SK-N-SH (cell line): ENCODE measurements at regions not wholly inside any gene's neighbourhood (a gene's known extent, or its start where the extent isn't known, plus 50 kb on each side); places are given as distances from the start of the nearest gene placed in this dataset.

Experiments
- CTCF ChIA-PET: fragments of 300-600, 350-600 bp; formaldehyde crosslinking; extraction: SDS; loops from one replicate; lab custom pipeline; 2021; lab: Yijun Ruan, JAX
- POLR2A ChIA-PET: fragments of 350-600 bp; sonication (Branson Sonifier 250); formaldehyde crosslinking; extraction: SDS; loops from one replicate; lab custom pipeline; 2020; ENCODE audit warnings: antibody characterized with exemption, inconsistent platforms; lab: Yijun Ruan, JAX
- DNase-seq: peaks from one replicate; pipeline ENCODE4 v3.0.0; 2012
- H2AFZ ChIP-seq: fragments of 200-600 bp; sonication (generic); 2 replicates; pipeline ENCODE4 v1.8.1; 2016; ENCODE audit warnings: antibody characterized with exemption, mild to moderate bottlenecking, low read depth
- H3F3A ChIP-seq: fragments of 200-600 bp; sonication (generic); replicated peaks from 2 replicates; pipeline ENCODE3; 2016; ENCODE audit warnings: antibody characterized with exemption, mild to moderate bottlenecking; ENCODE audit not compliant: insufficient read depth
- H3K27ac ChIP-seq, 2 experiments: fragments of 200-500 bp in 1 of 2; fragments of 200-600 bp in 1 of 2; sonication (Bioruptor generic) in 1 of 2; sonication (generic), shearing (Covaris generic) in 1 of 2; 2 replicates each; pipeline versions ENCODE4 v1.5.1 to v1.6.1; 2014 to 2016; ENCODE audit warnings: low read depth in 2 of 2, inconsistent platforms in 1 of 2, low read length in 1 of 2, mild to moderate bottlenecking in 1 of 2, mixed read lengths in 1 of 2
- H3K27me3 ChIP-seq: fragments of 200-600 bp; sonication (generic), shearing (Covaris generic); 2 replicates; pipeline ENCODE4 v1.6.1; 2016; ENCODE audit warnings: mixed run types; ENCODE audit not compliant: insufficient read depth
- H3K36me3 ChIP-seq, 2 experiments: fragments of 200-500 bp in 1 of 2; fragments of 200-600 bp in 1 of 2; sonication (Bioruptor generic) in 1 of 2; sonication (generic) in 1 of 2; replicated peaks in 1 of 2; 2 replicates each; pipeline versions ENCODE3 to v1.5.1; 2014 to 2016; ENCODE audit warnings: low read length in 1 of 2, mild to moderate bottlenecking in 1 of 2; ENCODE audit not compliant: insufficient read depth in 2 of 2, control insufficient read depth in 1 of 2
- H3K4me1 ChIP-seq, 2 experiments: fragments of 200-500 bp in 1 of 2; fragments of 200-600 bp in 1 of 2; sonication (Bioruptor generic) in 1 of 2; sonication (generic), shearing (Covaris generic) in 1 of 2; 2 replicates each; pipeline versions ENCODE4 v1.5.1 to v1.6.1; 2014 to 2016; ENCODE audit warnings: low read depth in 1 of 2, low read length in 1 of 2, mixed run types in 1 of 2; ENCODE audit not compliant: insufficient read depth in 2 of 2, control insufficient read depth in 1 of 2
- H3K4me2 ChIP-seq: fragments of 200-600 bp; sonication (generic), shearing (Covaris generic); 2 replicates; pipeline ENCODE4 v1.6.1; 2017; ENCODE audit warnings: mixed run types
- H3K4me3 ChIP-seq, 2 experiments: fragments of 200-500 bp in 1 of 2; fragments of 200-600 bp in 1 of 2; sonication (Bioruptor generic) in 1 of 2; sonication (generic), shearing (Covaris generic) in 1 of 2; 2 replicates each; pipeline versions ENCODE4 v1.5.1 to v1.8.1; 2014 to 2016; ENCODE audit warnings: low read depth in 2 of 2, inconsistent platforms in 1 of 2, low read length in 1 of 2, mild to moderate bottlenecking in 1 of 2, mixed read lengths in 1 of 2, moderate library complexity in 1 of 2
- H3K79me2 ChIP-seq: fragments of 200-600 bp; sonication (generic); 2 replicates; pipeline ENCODE4 v1.8.1; 2017; ENCODE audit warnings: mild to moderate bottlenecking; ENCODE audit not compliant: insufficient read depth
- H3K9ac ChIP-seq: fragments of 200-600 bp; sonication (generic); 2 replicates; pipeline ENCODE4 v1.6.1; 2017; ENCODE audit warnings: mixed run types
- H3K9me2 ChIP-seq: fragments of 200-600 bp; sonication (generic); 2 replicates; pipeline ENCODE4 v1.6.1; 2017; ENCODE audit warnings: mixed run types
- H3K9me3 ChIP-seq: fragments of 200-600 bp; sonication (generic); 2 replicates; pipeline ENCODE4 v1.6.1; 2017; ENCODE audit warnings: mixed run types, mild to moderate bottlenecking, moderate library complexity
- H4K20me1 ChIP-seq: fragments of 200-600 bp; sonication (generic); 2 replicates; pipeline ENCODE4 v1.6.1; 2017; ENCODE audit warnings: mild to moderate bottlenecking, mixed run types; ENCODE audit not compliant: insufficient read depth
- EP300 ChIP-seq, 2 experiments: IDR thresholded peaks; 2 replicates each; pipeline versions ENCODE4 v1.4.0 to v1.6.1; 2012; ENCODE audit warnings: borderline replicate concordance in 1 of 2, low read depth in 1 of 2, low read length in 1 of 2
- FOXJ3 ChIP-seq: sonication (generic); formaldehyde crosslinking; IDR thresholded peaks from 2 replicates; pipeline ENCODE4 v1.5.1; 2020; ENCODE audit warnings: mild to moderate bottlenecking, missing genetic modification reagents
- FOXM1 ChIP-seq: IDR thresholded peaks from 2 replicates; pipeline ENCODE4 v1.4.0; 2012; ENCODE audit warnings: low read depth, mild to moderate bottlenecking
- MEF2A ChIP-seq: IDR thresholded peaks from 2 replicates; pipeline ENCODE4 v1.4.0; 2012; ENCODE audit warnings: low read depth, borderline replicate concordance
- MXI1 ChIP-seq: IDR thresholded peaks from 2 replicates; pipeline ENCODE4 v1.6.1; 2012; ENCODE audit warnings: mild to moderate bottlenecking, low read depth, low read length, improper control_type of control experiment
- NFIC ChIP-seq: IDR thresholded peaks from 2 replicates; pipeline ENCODE4 v1.4.0; 2012; ENCODE audit warnings: borderline replicate concordance
- POLR2AphosphoS5 ChIP-seq: IDR thresholded peaks from 2 replicates; pipeline ENCODE4 v1.6.1; 2012; ENCODE audit warnings: low read depth, low read length
- RCOR1 ChIP-seq: fragments of 150-350 bp; IDR thresholded peaks from 2 replicates; pipeline ENCODE4 v1.6.1; 2017; ENCODE audit warnings: antibody characterized with exemption, low read length
- REST ChIP-seq: IDR thresholded peaks from 2 replicates; pipeline ENCODE4 v1.6.1; 2012; ENCODE audit warnings: mild to moderate bottlenecking, low read depth, low read length, moderate library complexity
- RFX5 ChIP-seq: IDR thresholded peaks from 2 replicates; pipeline ENCODE4 v1.6.1; 2012; ENCODE audit warnings: mild to moderate bottlenecking, improper control_type of control experiment, low read length
- RXRA ChIP-seq: IDR thresholded peaks from 2 replicates; pipeline ENCODE4 v1.4.0; 2012; ENCODE audit warnings: low read depth, mild to moderate bottlenecking, borderline replicate concordance
- SIN3A ChIP-seq: IDR thresholded peaks from 2 replicates; pipeline ENCODE4 v1.6.1; 2012; ENCODE audit warnings: low read depth, mild to moderate bottlenecking, low read length, moderate library complexity, borderline replicate concordance
- SMC3 ChIP-seq: IDR thresholded peaks from 2 replicates; pipeline ENCODE4 v1.6.1; 2012; ENCODE audit warnings: low read depth, low read length, improper control_type of control experiment
- TAF1 ChIP-seq: IDR thresholded peaks from 2 replicates; pipeline ENCODE4 v1.6.1; 2012; ENCODE audit warnings: low read depth, mild to moderate bottlenecking, low read length, moderate library complexity, borderline replicate concordance
- TEAD4 ChIP-seq: IDR thresholded peaks from 2 replicates; pipeline ENCODE4 v1.4.0; 2012; ENCODE audit warnings: mild to moderate bottlenecking, borderline replicate concordance; ENCODE audit not compliant: insufficient read depth
- USF2 ChIP-seq: fragments of 150-350 bp; IDR thresholded peaks from 2 replicates; pipeline ENCODE4 v1.6.1; 2017; ENCODE audit warnings: antibody characterized with exemption, low read length, low read depth, borderline replicate concordance
- WGBS: methylation state at CpG from one replicate; pipeline ENCODE4 v1.1.6; 2017; ENCODE audit warnings: low lambda C conversion rate; 5-methylcytosine and 5-hydroxymethylcytosine counted together

- no peaks in the 10 kb centered on the region for H3K27me3 ChIP-seq
- H3F3A ChIP-seq: no peaks in the 10 kb centered on the region
- no peak overlapping the region for H3K4me3 ChIP-seq
- H3K9ac ChIP-seq: no peak overlapping the region
- H3K4me2 ChIP-seq: no peak overlapping the region
- POLR2A ChIA-PET: interaction anchor here (0.7 kb wide), 1 partner anchor 1394 kb away, joined by 3 read pairs; the partner anchor contains the start of gene PPP1R2B
- CTCF ChIA-PET: no interaction called here
- H3K9me2 ChIP-seq: no peaks in the 10 kb centered on the region
- H4K20me1 ChIP-seq: no peaks in the 10 kb centered on the region
- H3K4me1 ChIP-seq: no peaks in the 10 kb centered on the region; a peak in 1 of 4 replicates
- 31% methylated on average over 4 of the region's 4 CpGs for WGBS
- H3K79me2 ChIP-seq: no peaks in the 10 kb centered on the region
- no peak overlapping the region for H3K27ac ChIP-seq
- no peaks in the 10 kb centered on the region for H3K9me3 ChIP-seq
- no peak overlapping the region for H2AFZ ChIP-seq
- DNase-seq: no peak
- TF ChIP-seq RXRA: no peak
- TF ChIP-seq EP300 (IDR thresholded peaks at IDR 0.05; ENCODE audit: borderline replicate concordance in 1 of 2, low read depth in 1 of 2, low read length in 1 of 2): no peak
- H3K36me3 ChIP-seq: no peaks in the 10 kb centered on the region
These were observed 442.4 kb downstream of the KIF4B start for GRCh38 chr5:155455791-155456514.

- Histone ChIP-seq H3F3A (no peaks in the 10 kb centered on the region), H3K9ac (no peak overlapping the region), H3K4me2 (no peak overlapping the region), H3K27ac (no peak overlapping the region), H3K36me3 (no peaks in the 10 kb centered on the region), H3K9me3 (no peaks in the 10 kb centered on the region), H4K20me1 (no peaks in the 10 kb centered on the region), H3K4me3 (no peak overlapping the region), H2AFZ (no peak overlapping the region), H3K27me3 (no peaks in the 10 kb centered on the region), H3K79me2 (no peaks in the 10 kb centered on the region), H3K4me1 (no peaks in the 10 kb centered on the region; a peak in 1 of 4 replicates), H3K9me2 (no peaks in the 10 kb centered on the region)
- POLR2A ChIA-PET: no interaction called here
- CTCF ChIA-PET: interaction anchor here (0.5 kb wide), 1 partner anchor 517 kb away, joined by 4 read pairs; no protein-coding TSS in a partner anchor
- TF ChIP-seq POLR2AphosphoS5 (no peak), TEAD4 (no peak), RCOR1 (no peak), MXI1 (no peak), RXRA (no peak), MEF2A (no peak), SIN3A (no peak), USF2 (no peak), FOXJ3 (CRISPR knock-in tag) (no peak), TAF1 (no peak), NFIC (no peak), REST (no peak), FOXM1 (no peak), RFX5 (no peak), SMC3 (no peak)
- 13% methylated on average over 1 of the region's 1 CpG for WGBS
- DNase-seq: no peak
These were observed 446.4 kb downstream of the KIF4B start for GRCh38 chr5:155459889-155460500.
